ENCODE measurements at regions not wholly inside any gene's neighbourhood (a gene's known extent, or its start where the extent isn't known, plus 50 kb on each side); places are given as distances from the start of the nearest gene placed in this dataset.

DNA sequence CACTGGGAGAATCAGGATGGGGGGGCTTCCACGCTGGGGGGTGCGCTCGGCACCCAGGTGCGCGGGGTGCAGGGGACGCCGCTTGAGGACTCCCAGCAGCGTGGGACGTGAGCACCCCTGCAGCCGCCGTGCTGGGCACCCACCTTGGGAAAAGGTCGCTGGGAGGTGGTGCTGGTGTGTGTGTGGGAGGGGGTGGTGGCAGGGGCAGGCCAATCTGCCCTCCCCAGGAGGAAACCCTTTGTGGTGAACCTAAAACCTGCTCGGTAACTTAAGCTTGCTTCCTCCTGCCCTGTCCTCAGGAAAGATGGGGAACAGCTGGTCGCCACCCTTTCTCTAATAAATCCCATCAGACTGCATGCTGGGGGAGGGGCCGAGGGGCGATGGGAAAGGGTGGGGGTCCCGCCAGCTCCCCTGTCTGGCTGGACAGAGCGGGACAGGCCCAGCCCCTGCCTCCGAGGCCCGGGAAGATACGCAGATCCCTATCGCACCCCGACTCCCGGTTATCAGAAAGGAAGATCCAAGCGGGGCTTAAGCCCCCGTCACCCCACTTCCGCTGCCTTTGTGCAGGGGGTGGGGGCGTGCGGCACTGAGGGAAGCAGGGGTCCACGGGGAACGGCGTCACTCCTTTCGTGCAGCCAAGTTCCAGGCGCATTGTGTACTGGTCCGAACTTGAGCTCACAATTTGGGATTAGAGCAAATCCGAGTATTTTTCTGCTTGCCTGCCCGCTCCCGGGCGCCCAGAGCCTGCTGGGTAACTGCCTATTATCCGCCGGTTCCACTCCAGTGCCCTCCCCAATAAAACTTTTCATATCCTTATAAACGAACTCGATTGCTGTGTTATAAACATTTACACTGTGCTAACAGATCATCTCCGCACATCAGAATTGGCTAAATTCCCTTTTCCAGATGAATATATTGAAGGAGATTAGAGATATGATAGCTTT is 64.6 kb downstream of the UNCX start:
- no peak for TF ChIP-seq CTCF (conservative IDR thresholded peaks at IDR 0.05)
- peak overlapping the region; percentile 83 for H3K27ac ChIP-seq

DNA sequence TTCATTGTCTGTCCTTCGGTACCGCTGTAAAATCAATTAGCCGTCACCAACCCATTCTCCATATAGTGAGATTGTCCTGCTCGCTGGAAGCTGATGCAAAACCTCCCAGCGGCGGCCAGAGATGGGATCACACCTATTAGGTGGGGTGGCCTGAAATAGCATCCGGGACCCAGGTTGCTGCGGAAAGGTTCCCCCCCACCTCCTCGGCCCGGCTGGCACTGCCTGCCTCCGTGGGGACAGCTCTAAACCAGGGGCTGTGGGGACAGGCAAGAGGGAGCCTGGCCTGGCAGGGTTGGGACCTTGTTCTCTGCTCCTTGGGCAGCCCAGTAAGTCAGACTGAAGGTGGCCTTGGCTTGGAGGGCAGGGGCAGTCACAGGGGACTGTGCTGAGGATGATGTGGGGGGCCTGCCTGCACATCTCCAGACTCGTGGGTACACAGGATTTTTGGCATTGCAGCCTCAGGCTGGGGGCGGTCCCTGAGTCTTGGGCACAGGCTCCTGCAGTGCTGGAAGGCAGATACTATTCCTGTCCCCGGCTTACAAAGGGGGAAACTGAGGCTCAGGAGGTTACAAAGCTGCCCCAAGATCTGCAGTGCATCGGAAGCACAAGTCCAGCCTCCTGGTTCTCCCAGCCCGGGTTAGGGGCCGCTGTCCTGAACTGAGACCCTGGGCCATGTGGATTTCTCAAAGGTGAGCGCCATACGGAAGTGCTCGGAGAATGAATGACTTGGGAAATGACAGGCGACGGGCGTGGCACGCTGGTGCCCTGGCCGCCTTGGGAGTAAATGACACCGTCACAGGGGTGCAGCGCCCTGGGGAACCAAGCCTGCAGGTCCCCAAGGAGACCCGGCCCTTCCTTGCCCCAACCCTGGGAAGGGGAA is 65.6 kb downstream of the UNCX start:
- H3K27ac ChIP-seq, result peak overlapping the region; percentile 83
- no peak for TF ChIP-seq CTCF (conservative IDR thresholded peaks at IDR 0.05)

GRCh38 chr7:1298931-1299885 is 66.5 kb downstream of the UNCX start:
- H3K27ac ChIP-seq, result peak overlapping the region; percentile 83; the same call in 1 of the 2 replicates
- no peak for TF ChIP-seq CTCF (conservative IDR thresholded peaks at IDR 0.05)

DNA sequence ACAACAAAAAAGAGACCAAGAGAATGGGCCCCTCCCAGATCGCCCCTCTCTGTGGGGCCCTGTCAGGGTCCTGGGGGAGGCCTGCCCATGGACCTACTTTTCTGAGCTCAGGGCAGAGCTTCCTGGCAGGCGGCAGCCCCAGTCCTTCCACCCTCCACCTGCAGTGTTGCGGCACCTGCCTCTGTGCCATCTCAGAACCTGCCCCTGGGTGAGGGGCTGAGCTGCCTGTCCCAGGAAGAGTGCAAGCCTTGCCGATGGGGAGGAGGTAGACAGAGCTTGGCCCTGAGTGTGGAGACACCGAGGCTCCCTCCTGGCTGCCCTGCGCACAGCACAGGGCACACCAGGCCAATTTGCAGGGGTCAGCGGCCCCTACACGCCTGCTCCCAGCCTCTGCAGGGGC is 67.5 kb downstream of the UNCX start:
- H3K27ac ChIP-seq, result no peak overlapping the region
- TF ChIP-seq CTCF (conservative IDR thresholded peaks at IDR 0.05), result no peak

DNA sequence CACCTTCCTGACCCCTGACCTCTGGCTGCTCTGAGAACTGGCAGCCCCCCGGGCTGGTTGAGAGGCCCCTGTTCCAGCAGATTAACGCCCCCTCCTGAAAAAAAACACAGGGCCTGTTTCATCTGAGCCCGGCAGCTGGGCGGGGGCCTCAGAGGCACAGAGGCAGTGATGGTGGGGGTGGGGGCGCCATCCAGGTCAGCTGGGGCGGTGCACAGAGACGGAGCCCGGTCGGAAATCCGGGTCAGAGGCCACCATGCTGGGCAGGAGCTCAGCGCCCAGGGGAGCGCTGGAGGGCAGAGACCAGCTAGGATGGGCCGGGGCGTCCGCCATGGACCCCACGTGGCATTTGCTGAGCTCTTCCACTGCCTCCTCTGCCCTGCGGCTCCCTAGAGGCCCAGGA is 68.0 kb downstream of the UNCX start:
- no peak for TF ChIP-seq CTCF (conservative IDR thresholded peaks at IDR 0.05)
- H3K27ac ChIP-seq, result no peak overlapping the region

DNA sequence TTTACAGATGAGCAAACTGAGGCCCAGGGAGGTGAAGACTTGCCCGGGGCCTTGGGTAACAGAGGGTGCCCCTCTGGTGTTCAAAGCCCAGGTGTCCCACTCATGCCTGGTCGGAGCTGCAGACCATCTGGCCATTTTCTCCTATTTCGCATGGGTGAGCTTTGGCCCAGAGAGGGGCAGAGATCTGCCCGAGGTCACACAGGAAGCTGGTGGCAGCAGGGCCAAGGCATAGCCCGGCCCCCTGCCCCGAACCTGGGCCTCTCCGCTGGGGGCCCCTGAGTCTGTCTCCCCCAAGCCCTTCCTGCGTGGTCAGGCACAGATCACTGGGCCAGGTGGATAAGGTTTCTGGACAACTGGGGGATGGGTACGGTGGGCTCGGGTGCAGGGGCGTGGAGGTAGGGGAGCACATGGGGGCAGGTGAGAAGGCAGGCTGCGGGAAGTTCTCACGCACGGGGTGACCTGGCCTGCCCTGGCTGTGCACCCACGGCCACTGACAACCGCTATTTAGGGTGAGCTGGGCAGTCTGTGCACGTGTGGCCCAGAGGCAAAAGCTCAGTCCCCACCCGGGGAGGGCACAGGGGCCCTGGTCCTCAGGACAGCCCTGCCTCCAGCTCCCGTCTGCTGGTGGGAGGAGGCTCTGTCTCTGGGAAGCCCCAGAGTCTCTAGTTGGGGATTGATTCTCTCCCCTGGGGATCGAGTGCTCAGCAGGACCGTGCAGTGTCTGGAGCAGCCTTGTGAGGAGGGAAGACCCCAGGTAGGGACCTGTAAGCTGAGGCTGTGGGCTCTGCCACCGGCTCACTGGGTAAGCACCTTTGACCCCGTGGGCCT is 68.6 kb downstream of the UNCX start:
- no peak for TF ChIP-seq CTCF (conservative IDR thresholded peaks at IDR 0.05)
- no peak overlapping the region for H3K27ac ChIP-seq
